Panc1 (cell line): ENCODE measurements at regions not wholly inside any gene's neighbourhood (a gene's known extent, or its start where the extent isn't known, plus 50 kb on each side); places are given as distances from the start of the nearest gene placed in this dataset.

ENCODE experiments used
- ATAC-seq: fragments of 200-7000 bp; cut with Tn5 transposase; 2 replicates; pipeline ENCODE4 v1.9.1; 2020; ENCODE audit warnings: mild to moderate bottlenecking, moderate library complexity
- BruUV-seq: library from RNA; stranded (reverse); fragments of 400-500 nt; replicated peaks from 2 replicates; lab custom pipeline; 2021; lab: Mats Ljungman, UMichigan
- CTCF ChIA-PET: fragments of 300-600 bp; sonication (Branson Sonifier 250); formaldehyde crosslinking; loops from one replicate; lab custom pipeline; 2022; ENCODE audit warnings: antibody characterized with exemption; lab: Charles Lee
- POLR2A ChIA-PET: fragments of 300-600 bp; sonication (Branson Sonifier 250); formaldehyde crosslinking; loops from one replicate; lab custom pipeline; 2022; ENCODE audit warnings: antibody characterized with exemption; lab: Charles Lee
- DNase-seq: peaks from one replicate; pipeline ENCODE4 v3.0.0-alpha.2; 2010; ENCODE audit warnings: low read depth, low spot score
- H3K27ac ChIP-seq: 2 replicates; pipeline ENCODE4 v1.5.1; 2011; ENCODE audit warnings: mild to moderate bottlenecking, low read length, inconsistent platforms
- H3K27me3 ChIP-seq: fragments of 200-500 bp; sonication (Bioruptor generic); 2 replicates; pipeline ENCODE4 v1.6.0; 2014; ENCODE audit warnings: low read length, inconsistent platforms; ENCODE audit not compliant: control insufficient read depth, insufficient read depth
- H3K36me3 ChIP-seq: fragments of 200-500 bp; sonication (Bioruptor generic); 2 replicates; pipeline ENCODE4 v1.5.1; 2014; ENCODE audit warnings: inconsistent platforms, mild to moderate bottlenecking, low read length, moderate library complexity; ENCODE audit not compliant: control insufficient read depth, insufficient read depth
- H3K4me1 ChIP-seq: 2 replicates; pipeline ENCODE4 v1.5.1; 2011; ENCODE audit warnings: inconsistent platforms, mild to moderate bottlenecking, low read length, moderate library complexity; ENCODE audit not compliant: control insufficient read depth, insufficient read depth
- H3K4me3 ChIP-seq, 2 experiments: 2 replicates each; pipeline ENCODE4 v1.5.1; 2011 to 2012; ENCODE audit warnings: low read depth in 2 of 2, low read length in 2 of 2, mild to moderate bottlenecking in 2 of 2, inconsistent platforms in 1 of 2, moderate library complexity in 1 of 2
- H3K9me3 ChIP-seq: fragments of 200-500 bp; sonication (Bioruptor generic); 2 replicates; pipeline ENCODE4 v1.5.1; 2014; ENCODE audit warnings: low read depth, mild to moderate bottlenecking, inconsistent platforms, low read length, moderate library complexity; ENCODE audit not compliant: control insufficient read depth, insufficient read depth
- CTCF ChIP-seq: fragments of 450-650 bp; IDR thresholded peaks from 2 replicates; pipeline ENCODE4 v1.5.1; 2017; ENCODE audit warnings: mild to moderate bottlenecking
- POLR2AphosphoS5 ChIP-seq: IDR thresholded peaks from 2 replicates; pipeline ENCODE4 v1.6.1; 2012; ENCODE audit warnings: mild to moderate bottlenecking, low read depth, low read length, moderate library complexity
- REST ChIP-seq, 2 experiments: IDR thresholded peaks; 2 replicates each; pipeline ENCODE4 v1.6.1; 2011 to 2012; ENCODE audit warnings: low read depth in 2 of 2, control low read depth in 1 of 2, low read length in 1 of 2, mild to moderate bottlenecking in 1 of 2, moderate library complexity in 1 of 2; ENCODE audit not compliant: insufficient read depth in 1 of 2
- SIN3A ChIP-seq: IDR thresholded peaks from 2 replicates; pipeline ENCODE4 v1.6.1; 2012; ENCODE audit warnings: low read depth, mild to moderate bottlenecking, low read length, moderate library complexity, borderline replicate concordance; ENCODE audit not compliant: insufficient read depth
- TCF7L2 ChIP-seq: IDR thresholded peaks from 2 replicates; pipeline ENCODE4 v1.6.1; 2011; ENCODE audit warnings: mild to moderate bottlenecking, low read depth, low read length, inconsistent platforms
- in situ Hi-C: cut with HindIII; loops from 2 replicates; pipeline ENCODE4 v1.10.0; 2016; ENCODE audit warnings: low sequenced_read_pairs, low pct_unique_long_range_greater_than_20kb
- intact Hi-C: fragments of 100-400 bp; cut with micrococcal nuclease; formaldehyde crosslinking; loops from one replicate; pipeline ENCODE4 v1.10.0; 2022; ENCODE audit not compliant: unreplicated experiment

GRCh38 chr5:1963358-1963757, 80.6 kb upstream of the IRX4 start:
- H3K9me3 ChIP-seq = no peaks in the 10 kb centered on the region
- ChIA-PET POLR2A (no interaction called here), CTCF (no interaction called here)
- no peaks in the 10 kb centered on the region for H3K4me1 ChIP-seq
- DNase-seq = no peak
- H3K4me3 ChIP-seq = no peak overlapping the region
- in situ Hi-C loops = no loop called here
- no peak for TF ChIP-seq TCF7L2
- TF ChIP-seq CTCF = no peak
- no peak for TF ChIP-seq SIN3A
- TF ChIP-seq REST (IDR thresholded peaks at IDR 0.05; ENCODE audit: insufficient read depth in 1 of 2, low read depth in 2 of 2, low read length in 1 of 2) = no peak
- TF ChIP-seq POLR2AphosphoS5 = no peak
- intact Hi-C loops = no loop called here
- BruUV-seq = no TSS peak
- H3K27ac ChIP-seq = no peak overlapping the region
- ATAC-seq = no peak
- H3K27me3 ChIP-seq = peaks cover 6% of the 10 kb centered on the region; the same call in 1 of the 2 replicates
- H3K36me3 ChIP-seq = no peaks in the 10 kb centered on the region

DNA sequence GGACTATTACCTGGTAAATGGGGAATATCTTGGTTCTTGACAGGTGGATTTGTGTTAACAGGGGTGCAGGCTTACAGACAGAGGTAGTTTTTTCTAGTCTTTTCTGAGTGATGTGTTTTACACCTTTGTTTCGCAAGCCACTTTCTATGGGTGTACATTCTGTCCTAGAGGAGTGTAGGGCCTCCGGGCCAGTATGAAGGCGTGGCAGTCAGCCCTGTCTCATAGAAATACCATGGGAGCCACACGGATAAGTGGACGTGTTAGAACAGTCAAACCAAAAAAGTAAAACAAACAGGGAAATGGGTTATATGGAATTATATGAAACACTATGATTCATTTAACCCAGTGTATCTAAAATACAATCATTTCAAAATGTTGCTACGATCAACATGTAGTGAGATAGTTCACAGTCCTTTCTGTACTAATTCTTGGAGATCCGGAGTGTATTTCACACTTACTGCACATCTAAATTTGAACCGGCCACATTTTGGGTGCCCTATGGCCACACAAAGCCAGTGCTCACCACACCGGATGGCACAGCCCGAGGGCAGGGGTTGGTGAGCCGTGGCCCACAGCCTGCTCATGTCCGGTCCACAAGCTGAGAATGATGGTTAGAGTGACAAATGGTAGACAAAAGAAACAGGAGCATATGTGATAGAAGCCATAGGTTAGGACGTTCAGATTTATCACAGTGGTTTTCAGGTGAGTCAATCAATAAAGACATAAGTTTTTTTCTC, 80.1 kb upstream of the IRX4 start:
- in situ Hi-C loops (no loop called here), intact Hi-C loops (no loop called here)
- DNase-seq (no peak), ATAC-seq (no peak)
- no peak overlapping the region for H3K4me3 ChIP-seq
- no peaks in the 10 kb centered on the region for H3K4me1 ChIP-seq
- no peak overlapping the region for H3K27ac ChIP-seq
- H3K36me3 ChIP-seq = no peaks in the 10 kb centered on the region
- TF ChIP-seq POLR2AphosphoS5 (no peak), SIN3A (no peak)
- CTCF ChIA-PET = no interaction called here
- POLR2A ChIA-PET = no interaction called here
- no peaks in the 10 kb centered on the region for H3K9me3 ChIP-seq
- peaks cover 4% of the 10 kb centered on the region; the same call in 1 of the 2 replicates for H3K27me3 ChIP-seq
- no TSS peak for BruUV-seq

DNA sequence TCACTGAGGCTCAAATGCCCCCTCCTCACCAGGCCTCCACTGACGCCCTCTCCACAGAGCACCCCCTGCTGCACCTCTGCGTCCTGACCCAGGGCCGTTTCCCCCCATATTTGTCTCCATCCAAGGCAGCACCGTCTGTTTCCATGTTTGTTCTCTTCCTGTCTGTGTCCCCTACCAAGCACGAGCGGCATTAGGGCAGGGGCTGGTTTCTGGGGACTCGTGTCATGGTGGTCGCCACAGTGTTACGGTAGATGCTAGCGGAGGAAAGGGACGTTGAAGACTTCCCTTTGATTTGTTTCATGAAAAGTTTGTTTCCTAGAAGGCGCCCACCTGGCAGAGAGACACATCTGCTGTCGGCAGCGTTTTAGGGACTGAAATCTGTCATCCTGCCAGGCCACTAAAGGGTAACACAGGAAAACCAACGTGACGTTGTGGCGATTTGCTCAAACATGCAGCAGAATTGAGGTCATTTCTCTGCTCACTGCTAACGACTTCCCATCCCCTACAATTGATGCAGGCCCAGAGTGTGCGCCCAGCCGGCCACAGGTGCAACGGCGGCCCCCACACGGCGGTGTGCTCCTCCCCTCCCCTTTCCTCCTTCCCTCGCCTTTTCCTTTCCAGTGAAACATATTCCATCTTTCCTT, 79.3 kb upstream of the IRX4 start:
- TF ChIP-seq POLR2AphosphoS5 (no peak), CTCF (no peak), SIN3A (no peak), TCF7L2 (no peak), REST (IDR thresholded peaks at IDR 0.05; ENCODE audit: insufficient read depth in 1 of 2, low read depth in 2 of 2, low read length in 1 of 2) (no peak)
- Histone ChIP-seq H3K27ac (no peak overlapping the region), H3K9me3 (no peaks in the 10 kb centered on the region), H3K4me1 (no peaks in the 10 kb centered on the region), H3K27me3 (peaks cover 2% of the 10 kb centered on the region; the same call in 1 of the 2 replicates), H3K36me3 (no peaks in the 10 kb centered on the region), H3K4me3 (no peak overlapping the region)
- ATAC-seq (no peak), DNase-seq (no peak)
- intact Hi-C loops (no loop called here), in situ Hi-C loops (no loop called here)
- CTCF ChIA-PET = no interaction called here
- no TSS peak for BruUV-seq
- POLR2A ChIA-PET = no interaction called here
